Suppressor macrophage treated with lipopolysaccharide for 1 hour (primary cell): ENCODE measurements at regions not wholly inside any gene's neighbourhood (a gene's known extent, or its start where the extent isn't known, plus 50 kb on each side); places are given as distances from the start of the nearest gene placed in this dataset.
"Not testable (repeated sequence)": the region's sequence is repeated elsewhere in the genome, so short reads cannot be mapped to it uniquely, and the experiment has no call there.

Experiments used
- DNase-seq, 3 donors: peaks; one replicate each; pipeline ENCODE4 v3.0.0-alpha.2; 2020 to 2022

DNA sequence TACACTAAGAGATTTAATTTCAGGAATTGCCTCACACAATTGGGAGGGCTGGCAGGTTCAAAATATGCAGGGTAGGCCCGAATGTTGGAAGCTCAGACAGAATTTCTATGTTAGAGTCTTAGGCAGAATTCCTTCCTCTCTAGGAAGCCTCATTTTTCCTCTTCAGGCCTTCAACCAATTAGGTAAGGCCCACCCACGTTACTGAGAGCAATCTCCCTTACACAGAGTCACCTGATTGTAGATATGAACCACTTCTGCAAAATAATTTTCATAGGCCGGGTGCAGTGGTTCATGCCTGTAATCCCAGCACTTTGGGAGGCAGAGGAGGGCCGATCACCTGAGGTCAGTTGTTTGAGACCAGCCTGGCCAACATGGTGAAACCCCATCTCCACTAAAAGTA lies 50.2 kb upstream of the HIVEP1 start:
- peak in 1 of 3 donors; percentile 17 for DNase-seq

DNA sequence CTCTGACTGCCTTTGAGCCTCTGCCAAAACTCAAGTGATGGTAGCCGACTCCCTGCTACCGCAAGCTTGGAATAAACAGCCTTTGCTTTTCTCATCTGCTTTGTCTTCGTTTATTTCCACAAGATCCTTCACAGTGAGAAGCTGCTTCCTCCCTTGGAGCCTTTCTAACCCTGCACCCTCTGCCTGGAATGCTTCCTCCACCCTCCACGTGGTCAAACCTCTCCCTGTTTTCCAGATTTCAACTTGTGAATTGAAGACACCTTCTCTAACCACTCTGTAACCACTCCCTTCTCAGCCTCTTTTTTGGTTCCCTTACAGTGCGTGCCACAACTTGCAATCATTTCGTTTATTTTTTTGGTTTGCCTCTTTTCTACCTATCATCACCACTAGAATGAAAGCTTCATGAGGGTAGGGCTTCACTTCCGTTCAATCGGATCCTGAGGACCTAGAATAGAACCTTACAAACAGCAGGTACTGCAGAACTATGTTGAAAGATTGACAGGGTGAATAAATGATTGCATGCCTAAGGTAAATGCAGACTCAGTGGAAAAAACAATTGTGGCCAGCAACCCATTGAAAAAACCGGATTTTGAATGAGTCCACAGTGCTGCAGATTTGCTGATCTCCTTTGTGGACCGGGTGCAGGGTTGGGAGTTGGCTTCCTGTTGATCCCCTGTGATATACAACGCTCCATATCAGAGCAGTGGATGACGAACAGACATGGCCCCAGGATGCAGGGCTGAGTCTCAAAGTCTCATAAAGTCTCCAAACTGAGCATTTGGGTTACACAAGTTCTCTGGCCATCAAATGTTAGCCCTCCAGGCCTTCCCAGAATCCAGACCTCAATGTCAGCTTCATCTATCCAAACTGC lies 51.0 kb upstream of the HIVEP1 start:
- DNase-seq, result no peak

DNA sequence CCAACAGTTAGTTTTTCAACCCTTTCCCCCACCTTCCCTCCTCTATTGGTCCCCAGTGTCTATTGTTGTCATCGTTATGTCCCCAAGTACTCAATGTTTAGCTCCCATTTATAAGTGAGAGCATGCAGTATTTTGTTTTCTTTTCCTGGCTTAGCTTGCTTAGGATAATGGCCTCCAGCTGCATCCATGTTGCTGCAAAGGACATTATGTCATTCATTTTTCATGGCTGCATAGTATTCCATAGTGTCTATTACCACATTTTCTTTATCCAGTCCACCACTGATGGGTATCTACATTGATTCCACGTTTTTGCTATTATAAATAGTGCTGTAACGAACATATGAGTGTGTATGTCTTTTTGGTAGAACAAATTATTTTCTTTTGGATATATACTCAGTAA lies 55.3 kb upstream of the HIVEP1 start:
- DNase-seq, result no peak

DNA sequence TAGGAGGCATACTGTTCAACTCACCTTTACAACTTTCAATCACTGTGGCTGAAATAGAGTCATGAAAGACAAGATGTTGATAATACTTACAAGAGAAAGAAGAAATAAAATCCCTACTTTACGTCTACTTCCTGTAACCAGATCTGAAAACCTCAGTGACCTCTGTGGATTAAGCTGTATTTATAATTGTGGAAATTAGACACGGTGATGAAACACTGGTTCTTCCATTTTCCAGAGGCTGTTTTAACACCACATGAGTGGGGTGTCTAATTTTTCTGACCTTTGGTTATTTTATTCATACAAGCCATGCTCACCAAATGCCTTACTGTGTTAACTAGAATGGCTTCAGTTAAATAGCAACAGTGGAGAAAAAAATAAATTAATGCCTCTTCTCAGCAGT lies 58.5 kb upstream of the HIVEP1 start:
- no peak for DNase-seq

DNA sequence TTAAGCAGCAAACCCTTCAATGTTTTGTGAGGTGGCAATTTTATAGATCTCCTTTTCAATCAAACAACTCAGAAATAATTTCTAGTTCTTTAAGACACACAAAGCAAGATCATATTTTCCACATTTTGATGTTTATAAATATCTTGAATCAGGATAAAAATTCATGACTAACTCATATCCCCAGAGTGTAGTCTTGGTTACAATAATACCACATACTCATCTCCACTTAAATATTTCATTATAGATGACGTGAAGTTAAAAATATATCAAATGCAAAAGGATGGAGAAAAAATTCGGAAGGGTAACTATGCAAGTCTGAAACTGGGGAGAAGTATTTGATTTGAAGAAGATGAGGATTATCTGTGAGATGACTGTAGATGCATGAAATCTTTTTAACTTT lies 59.8 kb upstream of the HIVEP1 start:
- no peak for DNase-seq

DNA sequence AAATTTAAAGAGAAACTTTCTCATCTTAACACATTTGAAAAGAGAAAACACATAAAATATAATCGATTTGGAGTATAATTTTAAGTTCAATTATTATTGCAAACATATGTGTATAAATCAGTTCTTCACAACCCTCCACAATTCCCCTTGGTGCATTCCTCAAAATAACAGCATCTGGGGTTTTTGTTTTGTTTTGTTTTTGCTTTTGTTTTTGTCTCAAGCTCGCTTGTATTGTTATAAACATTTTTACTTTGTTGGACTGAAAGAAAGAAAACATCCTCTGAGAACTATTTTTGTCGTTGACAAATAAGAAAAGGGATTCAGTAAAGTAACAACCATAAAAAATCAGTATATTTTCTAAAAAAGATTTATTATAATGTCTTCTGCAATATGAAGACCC lies 60.2 kb upstream of the HIVEP1 start:
- no peak for DNase-seq

DNA sequence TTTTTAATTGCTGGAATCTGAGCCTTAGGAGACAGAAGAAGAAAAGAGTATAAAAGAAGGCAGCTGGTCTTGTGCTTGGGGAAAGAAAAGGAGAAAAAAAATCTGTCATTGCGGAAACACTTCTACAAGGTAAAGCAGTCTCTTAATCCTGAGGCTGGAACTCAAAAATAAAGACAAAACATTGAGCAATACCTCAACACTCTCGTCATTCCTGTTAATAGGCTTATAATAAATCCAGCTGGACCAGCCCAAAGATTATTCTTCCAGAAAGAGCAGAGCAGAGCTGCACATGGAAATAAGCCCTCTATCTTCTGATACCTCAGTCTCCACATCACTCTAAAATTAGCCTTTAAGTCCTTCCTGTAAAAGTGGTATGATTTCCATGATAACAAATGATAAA lies 62.0 kb upstream of the HIVEP1 start:
- DNase-seq, result no peak

DNA sequence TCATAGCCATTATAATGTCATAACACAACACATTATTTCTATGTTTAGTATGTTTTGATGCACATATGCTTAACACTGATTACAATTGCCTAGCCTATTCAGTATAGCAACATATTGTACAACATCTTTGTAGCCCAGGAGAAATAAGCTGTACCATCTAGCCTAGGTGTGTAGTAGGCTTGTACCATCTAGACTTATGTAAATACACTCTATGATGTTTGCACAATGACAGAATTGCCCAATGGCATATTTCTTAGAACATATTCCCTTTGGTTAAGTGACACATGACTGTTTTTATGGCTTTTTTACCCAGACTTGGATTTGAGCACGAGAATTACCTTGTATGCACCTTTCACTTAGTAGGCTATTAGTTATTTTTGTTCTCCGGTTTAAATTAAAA lies 64.5 kb upstream of the HIVEP1 start:
- DNase-seq, result no peak

DNA sequence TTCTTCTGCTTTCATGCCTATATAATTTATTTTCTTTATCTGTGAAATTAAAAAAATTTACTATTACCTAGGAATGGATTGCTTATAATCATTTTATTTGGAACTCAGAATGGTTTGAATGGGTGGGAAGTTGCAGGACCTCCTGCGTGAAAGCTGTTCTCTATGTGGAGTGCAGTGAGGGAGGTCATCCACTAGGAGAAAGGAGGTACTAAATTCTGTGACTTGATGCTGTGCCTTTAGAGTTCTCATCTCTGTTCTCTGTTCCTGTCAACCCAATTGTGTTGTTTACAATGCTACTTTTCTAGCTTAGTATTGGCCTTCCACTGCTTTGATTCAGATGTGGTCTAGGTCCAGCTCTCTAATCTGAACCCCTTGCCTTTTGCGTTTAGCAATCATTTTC lies 65.0 kb upstream of the HIVEP1 start:
- no peak for DNase-seq

DNA sequence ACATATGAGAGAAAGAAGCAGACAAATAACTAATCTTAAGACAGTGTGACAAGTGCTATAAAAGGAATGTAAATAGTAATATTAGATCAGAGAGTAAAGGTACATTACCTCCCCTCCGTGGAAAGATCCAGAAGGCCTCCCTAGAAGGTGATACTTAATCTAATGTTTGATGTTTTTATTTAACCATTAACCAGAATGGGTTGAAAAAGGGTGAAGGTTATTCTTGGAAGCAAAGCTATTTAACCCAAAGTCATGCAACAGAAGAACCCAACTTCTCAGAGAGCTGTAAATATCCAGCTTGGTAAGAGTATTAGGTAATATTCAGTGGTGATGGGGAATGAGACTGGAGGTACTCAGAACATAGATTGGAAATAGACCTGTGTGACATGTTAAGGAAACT lies 68.0 kb upstream of the HIVEP1 start:
- no peak for DNase-seq

DNA sequence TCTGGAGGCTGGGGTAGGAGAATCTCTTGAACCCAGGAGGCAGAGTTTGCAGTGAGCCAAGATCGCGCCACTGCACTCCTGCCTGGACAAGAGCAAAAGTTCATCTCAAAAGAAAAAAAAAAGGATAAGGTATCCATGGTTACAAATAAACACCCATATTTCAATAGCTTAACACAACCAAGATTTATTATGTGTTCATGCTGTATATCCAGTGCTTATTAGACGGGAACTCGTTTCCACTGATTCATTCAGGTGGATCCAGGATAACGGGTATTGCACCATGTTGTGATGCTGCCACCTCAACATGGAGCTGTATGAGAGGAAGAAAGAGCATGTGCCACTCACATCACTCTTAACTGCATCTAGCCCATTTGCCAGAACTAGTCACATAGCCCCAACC lies 69.1 kb upstream of the HIVEP1 start:
- DNase-seq, result no peak

DNA sequence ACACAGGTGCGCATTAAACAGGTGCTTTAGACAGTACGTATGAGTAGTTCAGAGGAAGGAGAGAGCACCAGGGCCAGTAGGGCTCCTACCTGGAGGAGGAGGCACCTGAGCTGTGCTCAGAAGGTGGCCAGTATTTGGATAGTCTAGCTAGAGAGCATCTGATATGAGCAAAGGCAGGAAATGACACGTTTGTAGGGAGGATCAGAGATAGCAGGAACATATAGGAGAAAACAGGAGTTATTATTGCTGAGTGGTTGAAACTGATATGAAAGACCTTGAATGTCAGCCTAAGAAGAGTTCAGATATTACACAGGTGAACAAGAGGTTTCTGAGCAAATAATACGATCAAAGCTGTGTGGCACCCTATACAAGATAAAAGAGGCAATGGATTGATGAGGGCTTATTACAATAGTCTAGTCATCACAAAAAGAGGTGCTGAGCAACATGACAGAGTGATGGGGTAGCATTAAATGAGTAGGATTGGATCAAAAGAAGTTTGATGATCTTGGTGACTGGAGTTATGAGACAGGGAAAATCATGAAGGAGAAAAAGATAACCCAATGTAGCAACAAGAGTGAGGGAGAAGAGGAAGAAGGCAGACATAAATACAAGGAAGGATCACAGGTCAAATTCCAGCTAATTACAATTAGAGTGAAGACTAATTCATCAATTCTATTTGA lies 69.8 kb upstream of the HIVEP1 start:
- DNase-seq, result no peak

DNA sequence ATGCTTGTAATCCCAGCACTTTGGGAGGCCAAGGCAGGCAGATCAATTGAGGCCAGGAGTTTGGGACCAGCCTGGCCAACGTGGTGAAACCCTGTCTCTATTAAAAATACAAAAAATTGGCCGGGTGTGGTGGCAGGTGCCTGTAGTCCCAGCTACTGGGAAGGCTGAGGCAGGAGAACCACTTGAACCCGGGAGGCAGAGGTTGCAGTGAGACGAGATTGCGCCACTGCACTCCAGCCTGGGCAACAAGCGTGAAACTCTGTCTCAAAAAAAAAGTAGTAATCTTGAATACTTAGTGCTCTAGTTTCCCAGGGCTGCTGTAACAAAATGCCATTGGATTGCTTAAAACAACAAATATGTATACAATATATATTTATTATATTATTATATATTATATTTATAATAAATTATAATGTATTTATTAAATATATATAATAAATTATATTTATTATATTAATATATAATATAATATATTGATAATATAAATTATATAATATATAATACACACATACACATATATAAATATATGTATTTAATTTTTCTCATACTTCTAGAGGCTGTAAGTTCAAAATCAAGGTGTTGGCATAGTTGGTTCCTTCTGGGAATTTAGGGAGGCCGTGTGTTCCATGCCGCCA lies 71.5 kb upstream of the HIVEP1 start:
- not testable (repeated sequence) for DNase-seq

DNA sequence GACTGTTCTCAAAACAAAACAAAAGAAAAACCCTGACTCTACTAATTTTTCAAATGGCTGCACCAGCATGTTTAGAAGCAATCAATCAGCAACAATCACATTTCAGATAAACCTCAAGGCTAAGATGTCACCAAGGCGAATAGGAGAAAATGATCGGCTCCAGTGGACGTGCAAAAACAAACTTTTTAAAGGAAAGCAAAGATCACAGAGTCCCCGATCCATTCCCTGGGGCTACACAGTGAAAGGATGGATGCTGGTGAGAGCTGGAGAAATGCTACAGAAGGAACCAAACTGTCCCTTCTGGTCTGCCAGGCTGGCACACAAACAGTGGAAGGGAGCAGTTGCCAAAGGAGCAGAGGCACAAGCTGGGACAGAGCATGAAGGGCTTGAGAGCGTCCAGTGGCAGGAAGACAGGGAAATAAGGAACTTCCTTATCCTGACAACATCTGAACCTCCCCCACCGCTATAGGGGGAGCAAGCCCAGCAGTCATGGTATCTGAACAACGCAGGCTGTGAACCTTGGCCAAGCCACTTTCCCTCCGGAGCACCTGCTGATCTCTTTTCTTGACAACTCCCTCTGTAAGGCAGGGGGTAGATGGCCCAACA lies 73.7 kb upstream of the HIVEP1 start:
- peak; percentile 25 to 30 (median 27) for DNase-seq

DNA sequence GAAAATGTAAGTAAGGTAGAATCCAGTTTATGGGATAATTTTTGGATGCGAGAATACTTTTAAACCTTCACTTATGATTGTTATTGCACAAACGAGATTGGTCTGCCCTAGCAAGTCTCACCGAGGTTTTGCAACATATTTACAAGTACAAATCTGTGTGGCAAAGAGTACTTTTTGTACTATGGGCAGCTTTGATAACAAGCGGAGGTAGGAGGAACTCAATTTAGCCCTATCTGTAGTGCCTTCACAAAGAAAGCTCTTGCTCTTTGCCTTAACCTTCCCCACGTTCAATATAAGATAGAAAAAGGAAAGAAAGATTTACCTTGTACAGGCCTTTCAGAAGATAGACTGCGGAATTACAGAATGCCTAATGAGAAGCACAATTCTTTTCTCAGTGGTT lies 77.5 kb upstream of the HIVEP1 start:
- no peak for DNase-seq

DNA sequence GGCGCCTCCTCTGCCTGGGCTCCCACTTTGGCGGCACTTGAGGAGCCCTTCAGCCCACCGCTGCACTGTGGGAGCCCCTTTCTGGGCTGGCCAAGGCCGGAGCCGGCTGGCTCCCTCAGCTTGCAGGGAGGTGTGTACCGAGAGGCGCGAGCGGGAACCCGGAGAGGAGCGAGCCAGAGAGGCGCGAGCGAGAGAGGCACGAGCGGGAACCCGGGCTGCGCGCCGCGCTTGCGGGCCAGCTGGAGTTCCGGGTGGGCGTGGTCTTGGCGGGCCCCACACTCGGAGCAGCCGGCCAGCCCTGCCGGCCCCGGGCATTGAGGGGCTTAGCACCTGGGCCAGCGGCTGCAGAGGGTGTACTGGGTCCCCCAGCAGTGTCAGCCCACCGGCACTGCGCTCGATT lies 79.2 kb upstream of the HIVEP1 start:
- not testable (repeated sequence) for DNase-seq

DNA sequence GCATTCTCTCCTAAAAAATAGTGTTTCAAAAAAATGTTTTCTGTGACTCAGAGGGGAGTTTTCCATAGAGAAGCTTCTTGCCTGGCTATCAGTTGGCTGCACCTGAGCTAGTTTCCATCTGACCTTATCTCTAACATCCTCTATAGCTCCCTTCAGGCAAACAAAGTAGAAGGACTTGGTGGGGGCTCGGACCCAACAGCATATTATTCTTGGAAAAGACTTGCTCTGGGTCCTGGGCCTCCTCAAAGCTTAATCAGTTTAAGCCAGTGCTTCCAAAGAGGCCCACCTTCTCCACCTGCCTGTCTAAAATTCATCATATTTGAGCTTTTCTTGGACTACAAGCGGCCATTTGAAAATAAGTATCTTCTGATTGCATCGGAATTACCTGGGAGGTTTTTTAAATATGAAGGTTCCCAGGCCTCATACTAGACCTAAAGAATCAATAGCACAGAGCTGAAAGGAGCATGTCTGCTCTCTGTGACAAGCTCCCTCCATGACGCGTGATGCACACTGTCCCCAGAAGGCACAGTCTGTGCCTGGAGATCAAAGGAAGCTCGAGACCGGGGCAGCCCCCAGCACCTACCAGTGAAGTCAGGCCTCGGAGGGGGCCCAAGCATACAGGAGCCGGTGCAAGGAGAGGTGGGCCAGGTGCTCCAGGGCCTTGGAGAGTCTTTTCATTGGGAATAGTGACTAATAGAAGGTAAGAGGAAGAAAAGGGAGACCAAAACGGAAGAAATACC lies 80.6 kb upstream of the HIVEP1 start:
- DNase-seq, result no peak

DNA sequence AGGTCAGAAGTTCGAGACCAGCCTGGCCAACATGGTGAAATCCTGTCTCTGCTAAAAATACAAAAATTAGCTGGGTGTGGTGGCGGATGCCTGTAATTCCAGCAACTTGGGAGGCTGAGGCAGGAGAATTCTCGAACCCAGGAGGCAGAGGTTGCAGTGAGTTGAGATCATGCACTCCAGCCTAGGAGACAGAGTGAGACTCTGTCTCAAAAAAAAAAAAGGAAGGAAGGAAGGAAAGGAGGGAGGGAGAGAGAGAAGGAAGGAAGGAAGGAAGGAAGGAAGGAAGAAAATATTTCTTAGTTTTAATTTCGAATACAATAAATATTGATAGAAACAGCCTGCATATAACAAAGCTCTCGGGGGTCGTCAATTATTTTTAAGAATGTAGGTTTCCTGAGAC lies 81.3 kb upstream of the HIVEP1 start:
- DNase-seq, result not testable (repeated sequence)

DNA sequence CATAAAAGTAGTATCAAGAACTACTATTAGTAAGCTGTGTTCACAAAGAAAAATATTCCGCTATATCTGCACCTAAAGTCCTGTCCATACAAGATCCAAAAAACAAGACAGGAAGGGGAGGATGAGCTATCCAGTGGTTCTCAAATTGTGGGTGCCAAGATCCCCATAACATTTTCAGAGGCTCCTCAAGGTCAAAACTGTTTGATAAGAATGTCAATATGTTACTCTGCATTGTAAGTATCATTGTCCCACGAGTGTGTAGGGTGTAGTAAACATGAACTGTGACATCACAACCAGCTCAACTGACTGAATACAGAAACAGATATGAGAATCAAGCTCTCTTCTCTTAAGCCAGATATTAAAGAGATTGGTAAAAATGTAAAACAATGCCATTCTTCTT lies 81.9 kb upstream of the HIVEP1 start:
- no peak for DNase-seq

DNA sequence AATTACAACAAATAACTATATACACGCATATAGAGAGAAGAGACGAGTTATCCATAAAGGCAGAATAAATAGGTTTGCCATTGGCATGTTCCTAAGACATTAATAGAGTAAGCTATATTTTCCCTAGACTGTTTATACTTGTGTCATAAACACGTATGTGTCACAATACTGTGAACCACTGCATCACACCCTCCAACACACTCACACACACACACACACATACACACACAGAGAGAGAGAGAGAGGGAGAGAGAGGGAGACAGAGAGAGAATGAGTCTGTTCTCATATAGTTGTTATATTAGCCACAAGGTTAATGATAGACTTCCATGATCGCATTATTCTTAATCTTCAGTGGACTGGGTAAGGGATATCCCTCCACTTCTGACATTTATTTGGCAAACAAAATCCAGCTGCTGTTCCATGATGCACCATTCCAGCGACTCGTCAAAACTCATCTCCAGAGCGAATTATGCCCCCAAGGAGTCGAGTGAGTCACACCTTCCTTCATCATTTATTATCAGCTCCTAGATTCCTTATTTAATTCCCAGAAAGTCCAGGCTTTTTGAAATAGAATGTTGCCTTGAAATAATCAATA lies 82.8 kb upstream of the HIVEP1 start:
- no peak for DNase-seq

DNA sequence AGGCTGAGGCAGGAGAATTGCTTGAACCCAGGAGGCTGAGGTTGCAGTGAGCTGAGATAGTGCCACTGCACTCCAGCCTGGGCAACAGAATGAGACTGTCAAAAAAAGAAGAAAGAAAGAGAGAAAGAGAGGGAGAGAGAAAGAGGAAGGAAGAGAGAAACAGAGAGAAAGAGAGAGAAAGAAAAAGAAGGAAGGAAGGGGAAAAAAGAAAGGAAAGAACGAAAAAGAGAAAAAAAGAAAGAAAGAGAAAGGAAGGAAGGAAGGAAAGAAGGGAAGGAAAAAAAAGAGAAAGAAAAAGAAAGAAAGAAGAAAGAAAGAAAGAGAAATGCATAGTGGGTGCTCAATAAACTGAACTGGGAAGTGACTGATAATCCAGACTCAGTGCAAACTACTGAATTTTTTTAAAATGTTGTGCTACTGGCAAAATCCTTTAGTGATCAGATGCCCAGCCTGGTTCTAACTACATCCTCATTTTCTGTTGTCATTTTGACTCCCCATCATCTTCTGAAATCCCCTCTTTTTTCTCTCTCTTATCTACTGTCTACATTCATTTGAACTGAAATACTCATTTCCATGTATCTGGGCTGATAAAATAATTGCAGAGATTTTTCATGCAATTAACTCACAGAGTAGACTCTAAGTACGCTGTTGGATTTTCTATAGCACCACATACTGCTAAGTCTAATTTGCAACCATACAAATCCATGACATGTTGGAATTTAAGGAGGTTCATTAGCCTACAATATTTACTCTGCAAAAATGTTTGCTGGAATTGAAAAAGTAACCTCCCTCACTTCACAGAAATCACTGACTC lies 85.3 kb upstream of the HIVEP1 start:
- DNase-seq, result no peak

DNA sequence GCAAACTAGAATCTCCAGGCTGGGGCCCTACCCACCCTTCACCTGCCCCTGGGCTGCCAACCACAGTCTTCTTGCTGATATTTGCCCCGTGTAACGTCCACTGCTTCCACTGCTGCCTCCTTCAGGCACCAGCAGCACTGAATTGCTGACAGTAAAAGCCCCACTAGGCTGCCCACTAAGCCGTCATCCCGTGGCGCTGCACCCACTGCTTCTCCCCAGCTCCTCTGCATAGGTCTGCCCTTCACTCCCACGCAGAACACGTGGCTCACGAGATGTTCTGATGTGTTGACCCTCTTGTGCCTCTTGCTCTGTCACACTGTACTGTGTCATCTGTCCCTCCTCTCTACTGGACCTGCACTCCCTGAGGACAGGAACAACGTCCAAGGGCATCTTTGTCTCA lies 86.3 kb upstream of the HIVEP1 start:
- no peak for DNase-seq
